ENCODE measurements at regions not wholly inside any gene's neighbourhood (a gene's known extent, or its start where the extent isn't known, plus 50 kb on each side); places are given as distances from the start of the nearest gene placed in this dataset.

- Histone ChIP-seq H3K27ac (peak overlapping the region in 2 of 5 donors; percentile 63 to 80), H3K27me3 (peaks cover 82% of the 10 kb centered on the region), H3K9me3 (replicated peaks in 1 of 3) (no peaks in the 10 kb centered on the region), H3K4me1 (replicated peaks in 1 of 2) (peaks cover 0 to 18% of the 10 kb centered on the region in 2 donors), H3K4me3 (peak overlapping the region in 1 of 4 donors; percentile 36), H3K36me3 (replicated peaks in 1 of 2) (no peaks in the 10 kb centered on the region)
- TF ChIP-seq, protein P1, sequence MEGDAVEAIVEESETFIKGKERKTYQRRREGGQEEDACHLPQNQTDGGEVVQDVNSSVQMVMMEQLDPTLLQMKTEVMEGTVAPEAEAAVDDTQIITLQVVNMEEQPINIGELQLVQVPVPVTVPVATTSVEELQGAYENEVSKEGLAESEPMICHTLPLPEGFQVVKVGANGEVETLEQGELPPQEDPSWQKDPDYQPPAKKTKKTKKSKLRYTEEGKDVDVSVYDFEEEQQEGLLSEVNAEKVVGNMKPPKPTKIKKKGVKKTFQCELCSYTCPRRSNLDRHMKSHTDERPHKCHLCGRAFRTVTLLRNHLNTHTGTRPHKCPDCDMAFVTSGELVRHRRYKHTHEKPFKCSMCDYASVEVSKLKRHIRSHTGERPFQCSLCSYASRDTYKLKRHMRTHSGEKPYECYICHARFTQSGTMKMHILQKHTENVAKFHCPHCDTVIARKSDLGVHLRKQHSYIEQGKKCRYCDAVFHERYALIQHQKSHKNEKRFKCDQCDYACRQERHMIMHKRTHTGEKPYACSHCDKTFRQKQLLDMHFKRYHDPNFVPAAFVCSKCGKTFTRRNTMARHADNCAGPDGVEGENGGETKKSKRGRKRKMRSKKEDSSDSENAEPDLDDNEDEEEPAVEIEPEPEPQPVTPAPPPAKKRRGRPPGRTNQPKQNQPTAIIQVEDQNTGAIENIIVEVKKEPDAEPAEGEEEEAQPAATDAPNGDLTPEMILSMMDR (IDR thresholded peaks at IDR 0.05): no peak
- no peak for DNase-seq
- intact Hi-C loops (cut with DNase I): loop anchor here in 1 of 2 donors (10.0 kb wide), 1 partner anchor 601 kb away; no protein-coding TSS in a partner anchor
- 36 to 40% (median 37%) methylated on average over 22 of the region's 22 CpGs for WGBS, 4 donors
Measured at GRCh38 chr7:25855854-25856782, 295.9 kb upstream of the NFE2L3 start.

DNA sequence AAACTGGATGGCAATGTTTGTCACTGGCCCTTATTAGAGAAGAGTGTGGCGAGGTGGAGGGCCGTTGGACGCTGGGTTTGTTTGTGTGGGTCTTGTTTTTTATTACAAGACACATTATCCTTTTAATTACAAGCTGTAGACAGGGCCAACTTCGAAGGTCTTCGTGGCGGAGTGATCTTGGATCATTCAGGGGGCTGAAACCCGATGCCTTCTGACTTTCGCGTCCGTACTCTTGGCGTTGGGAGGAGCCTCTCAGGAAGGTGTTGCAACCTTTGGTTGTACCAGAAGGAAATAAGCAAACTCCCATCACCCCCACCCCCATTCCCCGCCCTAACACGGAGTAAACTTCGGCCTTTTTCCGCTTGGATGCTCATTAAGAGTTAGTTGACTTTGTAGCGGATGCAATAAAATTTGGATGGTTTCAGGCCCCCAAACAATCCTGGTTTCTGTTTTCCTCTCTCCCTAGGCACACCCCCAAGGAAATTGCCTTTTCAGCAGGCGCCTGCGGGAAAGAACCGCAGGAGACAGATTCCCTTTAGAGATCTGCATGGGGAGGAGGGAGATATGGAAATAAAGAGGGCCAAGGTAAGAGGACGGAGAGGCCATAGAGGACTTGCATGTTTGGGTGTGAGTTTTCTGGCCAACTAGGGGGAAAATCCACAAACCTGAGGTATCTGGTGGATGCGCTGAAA, 294.5 kb upstream of the NFE2L3 start:
- no peak for DNase-seq
- Histone ChIP-seq H3K27me3 (peaks cover 93% of the 10 kb centered on the region), H3K9me3 (replicated peaks in 1 of 3) (no peaks in the 10 kb centered on the region), H3K4me3 (peak overlapping the region in 1 of 4 donors; percentile 36), H3K4me1 (replicated peaks in 1 of 2) (peaks cover 0 to 4% of the 10 kb centered on the region in 2 donors), H3K27ac (peak overlapping the region in 1 of 5 donors; percentile 80), H3K36me3 (replicated peaks in 1 of 2) (no peaks in the 10 kb centered on the region)
- 17 to 31% (median 20%) methylated on average over 16 to 21 of the region's 21 CpGs for WGBS, 4 donors
- TF ChIP-seq, protein P1 (IDR thresholded peaks at IDR 0.05): no peak
- no peak for TF ChIP-seq POLR2A (IDR thresholded peaks at IDR 0.05)
- intact Hi-C loops (cut with DNase I): loop anchor here in 1 of 2 donors (10.0 kb wide), 1 partner anchor 603 kb away; no protein-coding TSS in a partner anchor

GRCh38 chr7:25858200-25858524, 293.8 kb upstream of the NFE2L3 start:
- Histone ChIP-seq H3K4me1 (replicated peaks in 1 of 2) (no peaks in the 10 kb centered on the region), H3K9me3 (replicated peaks in 1 of 3) (no peaks in the 10 kb centered on the region), H3K27ac (no peak overlapping the region), H3K36me3 (replicated peaks in 1 of 2) (no peaks in the 10 kb centered on the region), H3K27me3 (peaks cover 93% of the 10 kb centered on the region), H3K4me3 (no peak overlapping the region)
- intact Hi-C loops (cut with DNase I): loop anchor here in 1 of 2 donors (10.0 kb wide), 1 partner anchor 603 kb away; no protein-coding TSS in a partner anchor
- TF ChIP-seq POLR2A (IDR thresholded peaks at IDR 0.05): no peak
- TF ChIP-seq, protein P1 (IDR thresholded peaks at IDR 0.05): no peak
- 35 to 46% (median 44%) methylated on average over 9 of the region's 9 CpGs for WGBS, 4 donors
- DNase-seq: no peak

Measured in adrenal gland (tissue), 9 donors.